VCaP (cell line): ENCODE measurements at regions not wholly inside any gene's neighbourhood (a gene's known extent, or its start where the extent isn't known, plus 50 kb on each side); places are given as distances from the start of the nearest gene placed in this dataset.

ENCODE experiments used
- H3K27ac ChIP-seq: fragments of 450-650 bp; 2 replicates; pipeline ENCODE4 v1.5.1; 2017
- TF ChIP-seq, protein P1 (sequence below): fragments of 450-650 bp; conservative IDR thresholded peaks from 2 replicates; pipeline ENCODE4 v1.5.1; 2017; ENCODE audit warnings: mild to moderate bottlenecking, moderate library complexity

DNA sequence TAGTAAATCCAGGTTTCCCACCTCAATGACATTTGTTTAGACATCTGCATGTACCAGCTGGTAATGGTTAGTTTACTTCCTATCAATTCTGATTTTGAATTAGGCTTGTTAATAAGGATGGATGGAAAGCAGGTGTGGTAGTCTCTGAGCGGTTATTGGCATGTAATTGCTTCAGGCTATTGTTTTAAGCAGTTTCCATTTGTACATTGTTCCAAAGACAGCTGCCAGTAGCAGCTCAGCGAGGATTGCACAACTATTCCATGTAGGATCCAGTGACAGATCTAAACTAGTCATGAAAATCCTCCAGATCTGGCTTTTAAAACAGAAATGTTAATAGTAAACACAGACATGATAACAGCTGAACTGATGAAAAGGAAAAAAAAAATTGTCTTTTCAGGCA is 436.0 kb upstream of the ADARB2 start:
- TF ChIP-seq, protein P1, sequence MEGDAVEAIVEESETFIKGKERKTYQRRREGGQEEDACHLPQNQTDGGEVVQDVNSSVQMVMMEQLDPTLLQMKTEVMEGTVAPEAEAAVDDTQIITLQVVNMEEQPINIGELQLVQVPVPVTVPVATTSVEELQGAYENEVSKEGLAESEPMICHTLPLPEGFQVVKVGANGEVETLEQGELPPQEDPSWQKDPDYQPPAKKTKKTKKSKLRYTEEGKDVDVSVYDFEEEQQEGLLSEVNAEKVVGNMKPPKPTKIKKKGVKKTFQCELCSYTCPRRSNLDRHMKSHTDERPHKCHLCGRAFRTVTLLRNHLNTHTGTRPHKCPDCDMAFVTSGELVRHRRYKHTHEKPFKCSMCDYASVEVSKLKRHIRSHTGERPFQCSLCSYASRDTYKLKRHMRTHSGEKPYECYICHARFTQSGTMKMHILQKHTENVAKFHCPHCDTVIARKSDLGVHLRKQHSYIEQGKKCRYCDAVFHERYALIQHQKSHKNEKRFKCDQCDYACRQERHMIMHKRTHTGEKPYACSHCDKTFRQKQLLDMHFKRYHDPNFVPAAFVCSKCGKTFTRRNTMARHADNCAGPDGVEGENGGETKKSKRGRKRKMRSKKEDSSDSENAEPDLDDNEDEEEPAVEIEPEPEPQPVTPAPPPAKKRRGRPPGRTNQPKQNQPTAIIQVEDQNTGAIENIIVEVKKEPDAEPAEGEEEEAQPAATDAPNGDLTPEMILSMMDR: no peak
- no peak overlapping the region for H3K27ac ChIP-seq

GRCh38 chr10:2165771-2166460 is 428.6 kb upstream of the ADARB2 start:
- no peak overlapping the region for H3K27ac ChIP-seq
- TF ChIP-seq, protein P1: no peak

- H3K27ac ChIP-seq: no peak overlapping the region
- TF ChIP-seq, protein P1: no peak
Observed at GRCh38 chr10:2150288-2150687, 413.0 kb upstream of the ADARB2 start.

DNA sequence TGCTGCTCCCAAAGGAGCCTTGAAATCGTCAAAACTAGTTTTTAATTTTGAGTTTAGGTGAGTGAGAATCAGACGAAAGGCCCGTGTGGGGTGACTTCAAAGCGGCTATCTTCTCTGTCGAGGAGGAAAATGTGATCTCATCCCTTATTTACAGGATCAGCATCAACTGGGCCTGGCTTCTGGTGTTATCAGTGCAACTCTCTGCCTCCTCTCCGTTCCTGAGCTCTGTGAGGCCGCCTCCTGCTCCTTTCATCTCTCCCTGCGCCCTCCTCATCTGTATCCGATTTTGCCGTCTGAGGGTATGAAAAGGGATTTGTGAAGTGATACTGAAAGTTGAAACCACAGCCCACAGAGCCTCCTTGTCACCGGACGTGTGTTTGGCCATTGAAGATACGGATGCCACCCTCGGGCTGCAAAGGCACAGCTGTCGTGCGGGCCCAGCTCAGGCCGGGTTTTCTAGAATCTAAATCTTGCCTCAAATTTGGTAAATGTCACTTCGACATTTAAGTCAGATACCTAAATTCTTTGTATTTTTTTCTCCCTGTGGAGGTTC is 408.7 kb upstream of the ADARB2 start:
- no peak overlapping the region for H3K27ac ChIP-seq
- TF ChIP-seq, protein P1: no peak

DNA sequence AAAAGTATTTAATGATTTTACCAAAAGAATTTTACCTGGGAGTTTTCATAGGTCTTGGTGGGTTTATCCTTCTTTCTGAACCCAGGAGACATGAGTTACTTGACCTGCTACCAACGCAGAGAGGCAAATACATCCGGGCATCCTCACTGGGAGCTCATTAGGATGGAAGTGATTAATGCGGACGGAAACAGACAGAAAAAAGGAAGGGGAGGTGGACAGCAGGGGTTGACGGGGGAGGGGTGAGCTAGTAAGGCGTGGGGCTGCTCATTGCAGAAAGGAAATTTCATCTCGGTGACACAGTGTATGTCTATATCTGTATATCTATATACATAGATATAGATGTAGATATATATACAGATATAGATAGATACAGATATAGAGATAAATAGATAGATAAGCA is 408.2 kb upstream of the ADARB2 start:
- no peak overlapping the region for H3K27ac ChIP-seq
- TF ChIP-seq, protein P1: no peak

DNA sequence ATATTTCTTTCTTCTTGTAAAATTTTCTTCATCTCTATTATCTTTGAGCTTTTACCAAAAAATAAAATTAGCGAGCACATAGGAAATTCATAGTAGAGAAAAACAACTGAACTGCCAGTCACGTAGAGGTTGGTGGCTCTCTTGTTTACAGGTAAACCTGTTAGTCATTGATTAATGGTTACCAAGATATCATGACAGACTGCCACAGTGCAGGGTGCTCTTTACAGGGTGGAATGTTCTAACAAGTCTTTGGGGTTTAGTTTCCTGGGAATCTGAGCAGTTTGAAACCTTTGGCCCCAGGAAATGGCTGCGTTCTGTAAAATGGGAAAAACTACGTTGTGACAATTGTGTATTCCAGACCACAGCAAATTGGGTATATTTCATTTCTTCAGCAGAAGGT is 407.3 kb upstream of the ADARB2 start:
- TF ChIP-seq, protein P1: no peak
- no peak overlapping the region for H3K27ac ChIP-seq

DNA sequence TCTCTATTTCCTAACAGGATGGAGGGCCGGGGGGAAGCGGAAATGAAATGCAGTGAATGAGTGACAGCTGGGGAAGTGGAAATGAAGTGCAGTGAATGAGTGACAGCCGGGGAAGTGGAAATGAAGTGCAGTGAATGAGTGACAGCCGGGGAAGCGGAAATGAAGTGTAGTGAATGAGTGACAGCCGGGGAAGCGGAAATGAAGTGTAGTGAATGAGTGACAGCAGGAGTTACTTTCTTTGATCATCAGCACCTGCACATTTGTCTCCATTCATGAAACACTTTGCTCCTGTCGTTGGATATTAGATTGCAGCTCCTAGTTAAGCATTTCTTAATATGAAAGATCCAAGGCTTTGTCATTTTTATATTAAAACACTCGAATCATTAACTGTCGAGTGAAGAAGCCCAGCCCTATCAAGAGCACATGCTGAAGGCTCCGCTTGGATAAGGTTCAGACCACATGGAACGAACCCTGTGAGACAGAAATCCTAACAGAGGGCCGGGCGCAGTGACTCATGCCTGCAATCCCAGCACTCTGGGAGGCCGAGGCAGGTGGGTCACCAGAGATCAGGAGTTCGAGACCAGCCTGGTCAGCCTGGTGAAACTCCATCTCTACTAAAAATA is 406.0 kb upstream of the ADARB2 start:
- no peak overlapping the region for H3K27ac ChIP-seq
- TF ChIP-seq, protein P1: no peak
